NCI-H748 (cell line): ENCODE measurements at regions not wholly inside any gene's neighbourhood (a gene's known extent, or its start where the extent isn't known, plus 50 kb on each side); places are given as distances from the start of the nearest gene placed in this dataset.

Experiments used
- DNase-seq: peaks from one replicate; lab custom pipeline; 2025; ENCODE audit not compliant: unreplicated experiment; lab: John Stamatoyannopoulos, UW

DNA sequence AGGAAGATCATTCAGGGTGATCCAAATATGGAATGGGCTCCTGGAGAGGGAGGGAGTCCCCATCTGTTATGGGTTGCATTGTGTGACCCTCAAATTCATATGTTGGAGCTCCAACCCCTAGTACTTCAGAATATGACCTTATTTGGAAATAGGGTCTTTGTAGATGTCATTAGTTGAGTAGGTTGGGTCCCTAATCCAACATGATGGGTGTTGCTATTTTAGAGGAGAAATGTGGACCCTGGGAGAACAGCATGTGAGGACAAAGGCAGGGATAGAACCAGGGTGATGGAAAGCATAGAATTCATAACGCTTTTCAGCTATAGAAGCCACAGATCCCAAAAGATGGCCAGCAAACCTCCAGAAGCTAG, 91.5 kb upstream of the SMNDC1 start:
- DNase-seq = no peak

- DNase-seq = no peak
Measured at GRCh38 chr10:110397856-110398255, 93.1 kb upstream of the SMNDC1 start.

GRCh38 chr10:110398419-110399105, 93.8 kb upstream of the SMNDC1 start:
- DNase-seq = no peak

DNA sequence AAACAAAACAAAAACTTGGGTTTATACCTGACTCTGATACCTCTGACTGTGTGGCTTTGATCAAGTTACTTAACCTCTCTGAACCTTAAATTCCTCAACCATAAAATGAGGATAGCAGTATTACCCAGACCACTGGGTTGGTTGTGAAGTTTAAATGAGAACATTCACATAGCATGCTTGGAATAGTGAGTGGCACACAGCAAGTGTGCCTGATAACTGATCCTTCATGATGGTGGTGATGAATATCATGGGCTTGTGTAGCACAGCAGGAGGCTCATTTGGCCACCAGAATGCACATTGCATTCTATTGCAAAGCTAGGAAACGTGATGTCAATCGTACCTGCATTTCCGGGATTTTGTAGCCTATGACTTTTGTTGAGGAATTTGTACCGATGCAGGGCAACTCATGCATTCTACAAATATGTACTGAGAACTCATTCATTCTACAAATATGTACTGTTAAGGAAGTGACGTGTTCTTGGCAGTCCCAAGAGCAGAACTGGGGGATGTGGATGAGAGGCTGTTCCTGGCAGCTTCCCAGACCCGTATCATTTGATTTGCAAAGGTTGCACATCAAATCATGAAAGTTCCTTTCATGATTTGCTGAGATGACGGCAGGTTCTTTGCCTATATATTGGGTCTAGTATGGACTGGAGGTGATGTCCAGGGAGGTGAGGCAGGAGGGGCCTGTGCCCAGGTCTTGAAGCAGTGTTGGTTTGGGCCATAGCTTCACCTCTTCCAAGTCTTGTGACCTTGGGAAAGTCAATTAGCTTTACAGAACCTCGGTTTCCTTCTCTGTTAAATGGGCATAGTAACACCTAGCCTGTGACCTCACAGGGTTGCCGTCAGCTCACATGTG, 94.6 kb upstream of the SMNDC1 start:
- DNase-seq = no peak

DNA sequence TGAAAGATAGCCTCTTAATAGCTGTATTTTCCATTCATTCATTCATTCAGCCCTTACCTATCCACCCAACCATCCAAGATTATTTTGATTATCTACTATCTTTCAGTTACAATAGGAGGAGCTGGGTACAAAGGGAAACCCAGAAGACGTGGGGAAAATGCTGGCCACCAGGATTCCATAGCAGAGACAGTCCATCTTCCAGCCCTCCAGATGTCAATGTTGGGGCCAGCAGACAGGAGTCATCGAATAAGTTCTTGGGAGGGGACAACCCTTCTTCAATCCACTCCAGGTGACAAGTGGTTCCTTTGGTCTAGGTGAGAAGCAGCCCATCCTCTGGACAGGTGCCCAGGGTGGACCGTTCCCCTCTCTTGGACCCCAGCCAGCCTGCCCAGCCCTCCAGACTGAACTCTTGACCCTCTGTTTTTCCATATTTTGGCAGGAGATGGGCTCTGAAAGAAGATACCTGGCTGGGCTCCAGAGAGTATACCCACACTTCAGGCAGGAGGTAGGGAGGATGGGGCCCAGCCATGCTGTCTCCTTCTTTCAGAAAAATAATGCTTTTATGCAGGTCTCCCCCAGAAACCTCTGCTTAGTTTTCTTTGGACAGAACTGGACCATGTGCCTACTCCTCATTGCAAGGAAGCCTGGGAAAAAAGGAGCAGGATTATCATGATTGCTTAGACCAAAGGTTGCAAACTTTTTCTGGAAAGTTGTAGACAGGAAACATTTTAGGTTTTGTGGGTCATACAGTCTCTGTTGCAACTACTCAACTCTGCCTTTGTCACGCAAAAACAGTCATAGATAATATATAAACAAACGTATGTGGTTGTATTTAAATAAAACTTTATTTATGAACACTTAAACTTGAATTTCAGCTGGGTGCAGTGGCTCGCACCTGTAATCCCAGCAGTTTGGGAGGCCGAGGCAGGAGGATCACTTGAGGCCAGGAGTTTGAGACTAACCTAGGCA, 95.5 kb upstream of the SMNDC1 start:
- no peak for DNase-seq

DNA sequence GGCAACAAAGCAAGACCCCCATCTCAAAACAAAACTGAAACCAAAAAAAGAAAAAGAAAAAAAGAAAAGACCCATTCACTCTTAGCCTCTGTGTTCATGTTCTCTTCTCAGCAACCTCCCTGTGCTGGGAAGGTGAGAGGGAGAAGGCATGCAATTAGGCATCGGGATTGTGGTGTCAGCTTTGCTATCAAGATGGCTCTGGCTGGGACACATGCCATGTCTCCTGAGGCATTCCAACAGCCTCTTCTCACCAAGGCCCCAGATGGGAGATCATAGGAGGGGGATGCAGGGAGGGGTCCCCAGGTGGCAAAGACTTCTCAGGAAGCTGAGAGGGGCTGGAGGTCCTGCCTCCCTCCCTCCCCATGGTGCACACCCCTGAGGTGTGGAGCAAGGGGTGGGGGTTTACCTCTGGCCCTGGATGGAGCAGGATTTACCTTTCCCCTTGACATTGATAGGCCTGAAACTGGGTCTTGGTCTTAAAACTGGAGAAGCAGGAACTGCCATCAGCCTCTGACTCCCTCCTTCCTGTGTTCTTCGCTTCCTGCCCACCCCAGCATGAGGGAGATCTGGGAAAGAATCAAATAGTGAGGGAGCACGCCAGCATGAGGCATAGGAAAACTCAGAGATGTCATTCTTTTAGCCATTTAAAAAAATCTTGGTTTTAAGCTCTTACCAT, 96.2 kb upstream of the DUSP5 start:
- no peak for DNase-seq

DNA sequence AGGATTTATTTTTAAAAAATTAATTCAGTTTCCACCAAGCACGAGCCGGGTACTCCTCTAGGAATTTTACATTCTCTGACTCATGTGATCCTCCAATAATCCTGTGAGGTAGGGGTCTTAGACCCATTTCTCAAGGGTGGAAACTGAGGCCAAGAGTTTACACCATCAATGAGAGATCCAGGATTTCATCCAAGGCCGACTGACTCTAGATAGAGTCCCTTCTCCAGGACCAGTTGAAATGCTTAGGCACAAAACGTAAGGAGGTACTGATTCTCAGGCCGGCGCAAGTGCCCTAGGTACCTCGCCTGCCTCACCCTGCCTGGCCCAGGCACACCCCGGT, 95.7 kb upstream of the DUSP5 start:
- DNase-seq = no peak

- DNase-seq = no peak
Measured at GRCh38 chr10:110403593-110403992, 94.1 kb upstream of the DUSP5 start.

- no peak for DNase-seq
Measured at GRCh38 chr10:110404413-110404812, 93.3 kb upstream of the DUSP5 start.

- DNase-seq = no peak
Measured at GRCh38 chr10:110404825-110405224, 92.9 kb upstream of the DUSP5 start.

- DNase-seq = no peak
Measured at GRCh38 chr10:110405380-110405779, 92.3 kb upstream of the DUSP5 start.

- no peak for DNase-seq
Measured at GRCh38 chr10:110407301-110408170, 90.2 kb upstream of the DUSP5 start.

DNA sequence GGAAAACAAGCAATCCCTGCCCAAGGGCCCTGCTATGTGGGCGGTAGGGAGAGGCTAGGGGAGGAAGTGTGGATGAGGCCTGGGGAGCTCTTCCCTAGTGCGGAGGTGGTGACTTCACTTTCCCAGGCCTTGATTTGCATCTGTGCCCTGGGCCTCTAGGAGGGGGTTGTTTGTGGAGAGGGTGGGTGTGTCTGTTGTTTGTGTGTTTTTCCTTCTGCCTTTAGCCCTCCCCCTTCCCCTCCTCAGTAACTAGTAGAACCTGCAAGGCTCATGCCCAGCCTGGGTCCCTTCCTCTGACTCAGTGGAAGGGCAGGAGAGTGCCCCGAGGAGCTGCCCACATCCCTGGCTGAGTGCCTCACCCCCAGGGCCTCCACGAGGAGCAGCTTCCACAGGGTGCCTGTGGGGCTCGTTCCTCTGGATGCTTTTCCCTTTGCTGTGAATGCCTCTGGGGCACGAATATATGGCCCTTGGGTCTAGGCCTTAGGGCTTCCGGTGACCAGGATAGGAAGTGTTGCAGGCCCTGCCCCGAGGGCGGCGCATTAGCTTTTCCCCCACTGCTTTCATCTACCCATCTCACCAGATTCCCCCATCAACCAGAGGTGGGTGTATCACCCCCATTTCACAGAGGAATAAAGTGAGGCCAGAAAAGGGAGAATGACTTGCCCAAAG, 89.4 kb upstream of the DUSP5 start:
- no peak for DNase-seq

GRCh38 chr10:110408943-110409342, 88.8 kb upstream of the DUSP5 start:
- no peak for DNase-seq

DNA sequence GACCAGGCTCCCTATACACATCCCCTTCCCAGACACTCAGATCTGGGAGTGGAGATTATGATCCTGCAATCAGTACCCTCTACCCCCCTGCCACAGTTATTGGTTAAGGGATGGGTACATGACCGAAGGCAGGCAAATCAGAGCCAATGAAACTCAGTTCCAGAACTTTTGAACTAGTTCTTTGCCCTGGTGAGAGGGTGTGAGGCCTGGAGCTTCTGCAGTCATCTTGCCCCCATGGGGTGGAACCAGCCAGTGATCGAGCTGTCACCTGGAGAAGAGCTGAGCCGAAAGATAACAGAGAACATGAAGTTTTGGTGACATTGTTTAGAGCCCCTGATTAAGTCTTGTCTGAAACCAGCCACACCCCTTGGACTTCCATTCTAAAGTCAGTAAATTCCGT, 88.2 kb upstream of the DUSP5 start:
- no peak for DNase-seq

DNA sequence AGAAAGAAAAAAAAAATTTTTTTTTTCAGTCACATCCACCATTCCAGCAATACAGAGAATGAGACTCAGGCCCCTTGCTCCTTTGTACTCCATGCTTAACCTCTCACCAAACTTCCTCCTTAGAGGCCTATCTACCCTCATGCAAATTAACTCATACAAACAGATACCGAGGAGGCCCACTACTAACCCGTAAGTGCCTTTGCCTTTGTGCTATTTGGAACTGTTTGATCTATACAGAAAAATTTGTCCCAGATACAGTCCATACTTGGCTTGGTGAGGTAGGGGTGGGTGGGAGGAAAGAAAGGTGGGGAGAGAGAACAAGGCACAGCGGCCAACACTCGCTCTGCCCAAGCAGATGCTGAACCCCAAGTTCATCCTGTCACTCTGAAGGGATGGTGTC, 87.8 kb upstream of the DUSP5 start:
- no peak for DNase-seq

DNA sequence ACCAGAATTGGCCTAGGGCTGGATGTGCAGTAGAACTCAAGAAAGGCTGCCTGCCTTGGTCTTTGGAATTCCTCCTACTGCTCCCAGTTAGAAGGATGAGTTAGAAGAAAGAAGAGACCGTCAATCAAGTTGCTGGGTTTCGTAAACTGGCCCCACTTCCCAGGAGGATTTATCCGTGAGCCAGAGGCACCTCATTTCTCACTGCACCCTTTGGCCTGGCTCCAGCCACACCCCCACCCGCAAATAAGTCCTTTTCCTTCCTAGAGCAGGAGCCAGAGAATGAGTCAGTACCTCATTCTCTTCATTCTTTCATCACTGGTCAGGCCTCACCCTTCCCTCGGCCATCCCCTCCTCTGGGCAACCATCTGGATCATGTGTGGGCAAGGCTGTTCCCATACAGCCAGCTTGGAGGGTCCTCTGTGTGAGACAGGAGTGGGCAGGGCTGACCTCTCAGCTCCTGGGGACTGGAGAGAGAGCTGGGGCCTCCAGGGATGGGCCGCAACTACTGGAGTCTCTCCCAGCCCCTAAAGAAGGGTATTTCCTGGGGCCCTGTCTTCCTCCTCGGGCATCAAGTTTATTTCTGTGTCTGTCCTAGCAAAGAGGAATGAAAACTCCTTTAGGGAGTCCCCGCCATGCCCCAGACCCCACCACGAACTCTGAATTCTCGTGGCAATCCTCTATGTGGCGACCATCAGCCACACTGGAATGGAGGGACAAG, 87.2 kb upstream of the DUSP5 start:
- DNase-seq = no peak

GRCh38 chr10:110411047-110411410, 86.7 kb upstream of the DUSP5 start:
- DNase-seq = no peak
